HepG2 (cell line): ENCODE measurements at regions not wholly inside any gene's neighbourhood (a gene's known extent, or its start where the extent isn't known, plus 50 kb on each side); places are given as distances from the start of the nearest gene placed in this dataset.

Source experiments
- CAMTA2 ChIP-seq: sonication (generic); formaldehyde crosslinking; IDR thresholded peaks from 2 replicates; pipeline ENCODE4 v1.4.0; 2020; ENCODE audit warnings: mild to moderate bottlenecking, missing genetic modification reagents, borderline replicate concordance
- HDAC6 ChIP-seq: fragments of 200-600 bp; sonication (generic); IDR thresholded peaks from 2 replicates; pipeline ENCODE4 v1.7.0; 2017; ENCODE audit warnings: mild to moderate bottlenecking, antibody characterized with exemption, low read length, low read depth
- SYNCRIP ChIP-seq: fragments of 200-400 bp; formaldehyde crosslinking; IDR thresholded peaks from 2 replicates; pipeline ENCODE4 v1.6.1; 2018; ENCODE audit warnings: mild to moderate bottlenecking, low read depth, low read length; ENCODE audit not compliant: insufficient read depth
- ZNF652 ChIP-seq: IDR thresholded peaks from 2 replicates; pipeline ENCODE4 v1.6.1; 2016; ENCODE audit warnings: low read depth, borderline replicate concordance
- TF ChIP-seq, protein P1 (sequence below): sonication (generic); formaldehyde crosslinking; IDR thresholded peaks from 2 replicates; pipeline ENCODE4 v1.4.0; 2020; ENCODE audit warnings: missing genetic modification reagents
- TF ChIP-seq, protein P2 (sequence below): sonication (generic); formaldehyde crosslinking; IDR thresholded peaks from 2 replicates; pipeline ENCODE4 v1.4.0; 2020; ENCODE audit warnings: missing genetic modification reagents, mild to moderate bottlenecking, borderline replicate concordance

DNA sequence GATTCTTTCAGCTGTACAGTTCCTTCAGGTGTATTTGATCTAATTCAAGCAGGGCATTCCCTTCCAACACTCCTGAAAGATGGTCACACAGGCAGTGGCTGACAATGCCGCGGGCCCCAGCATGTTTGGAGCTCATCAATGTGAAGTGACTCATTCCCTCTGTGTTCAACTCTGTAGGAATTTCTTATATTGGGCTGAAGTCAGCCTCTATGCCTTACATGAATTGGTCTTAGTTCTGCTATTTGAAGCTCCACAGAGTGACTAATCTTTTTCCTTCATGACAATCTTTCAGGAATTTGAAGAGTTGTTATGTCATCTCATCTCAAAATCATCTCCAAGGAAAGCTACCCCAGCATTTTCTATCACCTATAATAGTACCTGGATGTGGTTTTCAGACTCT, 142.5 kb upstream of the C2CD4B start (continued):
- TF ChIP-seq, protein P1, sequence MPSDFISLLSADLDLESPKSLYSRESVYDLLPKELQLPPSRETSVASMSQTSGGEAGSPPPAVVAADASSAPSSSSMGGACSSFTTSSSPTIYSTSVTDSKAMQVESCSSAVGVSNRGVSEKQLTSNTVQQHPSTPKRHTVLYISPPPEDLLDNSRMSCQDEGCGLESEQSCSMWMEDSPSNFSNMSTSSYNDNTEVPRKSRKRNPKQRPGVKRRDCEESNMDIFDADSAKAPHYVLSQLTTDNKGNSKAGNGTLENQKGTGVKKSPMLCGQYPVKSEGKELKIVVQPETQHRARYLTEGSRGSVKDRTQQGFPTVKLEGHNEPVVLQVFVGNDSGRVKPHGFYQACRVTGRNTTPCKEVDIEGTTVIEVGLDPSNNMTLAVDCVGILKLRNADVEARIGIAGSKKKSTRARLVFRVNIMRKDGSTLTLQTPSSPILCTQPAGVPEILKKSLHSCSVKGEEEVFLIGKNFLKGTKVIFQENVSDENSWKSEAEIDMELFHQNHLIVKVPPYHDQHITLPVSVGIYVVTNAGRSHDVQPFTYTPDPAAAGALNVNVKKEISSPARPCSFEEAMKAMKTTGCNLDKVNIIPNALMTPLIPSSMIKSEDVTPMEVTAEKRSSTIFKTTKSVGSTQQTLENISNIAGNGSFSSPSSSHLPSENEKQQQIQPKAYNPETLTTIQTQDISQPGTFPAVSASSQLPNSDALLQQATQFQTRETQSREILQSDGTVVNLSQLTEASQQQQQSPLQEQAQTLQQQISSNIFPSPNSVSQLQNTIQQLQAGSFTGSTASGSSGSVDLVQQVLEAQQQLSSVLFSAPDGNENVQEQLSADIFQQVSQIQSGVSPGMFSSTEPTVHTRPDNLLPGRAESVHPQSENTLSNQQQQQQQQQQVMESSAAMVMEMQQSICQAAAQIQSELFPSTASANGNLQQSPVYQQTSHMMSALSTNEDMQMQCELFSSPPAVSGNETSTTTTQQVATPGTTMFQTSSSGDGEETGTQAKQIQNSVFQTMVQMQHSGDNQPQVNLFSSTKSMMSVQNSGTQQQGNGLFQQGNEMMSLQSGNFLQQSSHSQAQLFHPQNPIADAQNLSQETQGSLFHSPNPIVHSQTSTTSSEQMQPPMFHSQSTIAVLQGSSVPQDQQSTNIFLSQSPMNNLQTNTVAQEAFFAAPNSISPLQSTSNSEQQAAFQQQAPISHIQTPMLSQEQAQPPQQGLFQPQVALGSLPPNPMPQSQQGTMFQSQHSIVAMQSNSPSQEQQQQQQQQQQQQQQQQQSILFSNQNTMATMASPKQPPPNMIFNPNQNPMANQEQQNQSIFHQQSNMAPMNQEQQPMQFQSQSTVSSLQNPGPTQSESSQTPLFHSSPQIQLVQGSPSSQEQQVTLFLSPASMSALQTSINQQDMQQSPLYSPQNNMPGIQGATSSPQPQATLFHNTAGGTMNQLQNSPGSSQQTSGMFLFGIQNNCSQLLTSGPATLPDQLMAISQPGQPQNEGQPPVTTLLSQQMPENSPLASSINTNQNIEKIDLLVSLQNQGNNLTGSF (CRISPR knock-in tag) = no peak
- no peak for TF ChIP-seq SYNCRIP
- TF ChIP-seq, protein P2, sequence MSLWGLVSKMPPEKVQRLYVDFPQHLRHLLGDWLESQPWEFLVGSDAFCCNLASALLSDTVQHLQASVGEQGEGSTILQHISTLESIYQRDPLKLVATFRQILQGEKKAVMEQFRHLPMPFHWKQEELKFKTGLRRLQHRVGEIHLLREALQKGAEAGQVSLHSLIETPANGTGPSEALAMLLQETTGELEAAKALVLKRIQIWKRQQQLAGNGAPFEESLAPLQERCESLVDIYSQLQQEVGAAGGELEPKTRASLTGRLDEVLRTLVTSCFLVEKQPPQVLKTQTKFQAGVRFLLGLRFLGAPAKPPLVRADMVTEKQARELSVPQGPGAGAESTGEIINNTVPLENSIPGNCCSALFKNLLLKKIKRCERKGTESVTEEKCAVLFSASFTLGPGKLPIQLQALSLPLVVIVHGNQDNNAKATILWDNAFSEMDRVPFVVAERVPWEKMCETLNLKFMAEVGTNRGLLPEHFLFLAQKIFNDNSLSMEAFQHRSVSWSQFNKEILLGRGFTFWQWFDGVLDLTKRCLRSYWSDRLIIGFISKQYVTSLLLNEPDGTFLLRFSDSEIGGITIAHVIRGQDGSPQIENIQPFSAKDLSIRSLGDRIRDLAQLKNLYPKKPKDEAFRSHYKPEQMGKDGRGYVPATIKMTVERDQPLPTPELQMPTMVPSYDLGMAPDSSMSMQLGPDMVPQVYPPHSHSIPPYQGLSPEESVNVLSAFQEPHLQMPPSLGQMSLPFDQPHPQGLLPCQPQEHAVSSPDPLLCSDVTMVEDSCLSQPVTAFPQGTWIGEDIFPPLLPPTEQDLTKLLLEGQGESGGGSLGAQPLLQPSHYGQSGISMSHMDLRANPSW (CRISPR knock-in tag) = no peak
- TF ChIP-seq ZNF652 (CRISPR knock-in tag) = no peak
- no peak for TF ChIP-seq CAMTA2 (CRISPR knock-in tag)
- no peak for TF ChIP-seq HDAC6
